MG63 (cell line): ENCODE measurements at regions not wholly inside any gene's neighbourhood (a gene's known extent, or its start where the extent isn't known, plus 50 kb on each side); places are given as distances from the start of the nearest gene placed in this dataset.
A peak's percentile ranks its signal among the peaks of the same experiment; 100 is the strongest.
"Not testable (repeated sequence)": the region's sequence is repeated elsewhere in the genome, so short reads cannot be mapped to it uniquely, and the experiment has no call there.

Experiments used
- DNase-seq: peaks from one replicate; pipeline ENCODE4 v3.0.0-alpha.2; 2020
- H3K27me3 ChIP-seq: fragments of 250-450 bp; sonication (Bioruptor Pico); 2 replicates; pipeline ENCODE4 v1.5.1; 2020; ENCODE audit warnings: mild to moderate bottlenecking, moderate library complexity
- H3K36me3 ChIP-seq: fragments of 250-450 bp; sonication (Bioruptor Pico); 2 replicates; pipeline ENCODE4 v1.5.1; 2020; ENCODE audit warnings: mild to moderate bottlenecking, moderate library complexity
- H3K4me3 ChIP-seq: fragments of 250-450 bp; sonication (Bioruptor Pico); 2 replicates; pipeline ENCODE4 v1.5.1; 2020; ENCODE audit warnings: mild to moderate bottlenecking, moderate library complexity
- H3K9me3 ChIP-seq: fragments of 250-450 bp; sonication (Bioruptor Pico); 2 replicates; pipeline ENCODE4 v1.5.1; 2020; ENCODE audit warnings: mild to moderate bottlenecking, moderate library complexity

DNA sequence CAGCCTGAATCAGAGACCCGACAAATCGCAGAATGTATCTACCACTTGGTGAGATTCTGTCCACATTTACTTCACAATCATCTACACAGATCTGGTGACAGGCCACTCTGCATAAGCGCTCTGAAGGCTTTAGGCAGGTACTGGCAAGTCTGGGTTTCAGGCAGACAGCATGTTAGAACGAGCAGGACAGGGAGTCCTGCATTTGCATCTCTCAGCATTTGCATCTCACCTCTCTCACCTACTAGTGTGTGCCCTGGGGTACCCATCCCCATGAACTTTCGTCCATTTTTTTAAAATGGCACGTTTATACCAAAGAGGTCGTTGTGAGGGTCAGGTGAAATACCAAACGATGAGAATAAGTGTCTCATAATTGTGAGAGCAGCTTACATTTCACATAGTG is 108.2 kb downstream of the SPATA31A1 start:
- H3K4me3 ChIP-seq: peak overlapping the region; percentile 47

GRCh38 chr9:39464122-39464777 is 108.8 kb downstream of the SPATA31A1 start:
- not testable (repeated sequence) for H3K36me3 ChIP-seq, H3K9me3 ChIP-seq, H3K27me3 ChIP-seq
- DNase-seq: peak; percentile 80
- peak overlapping the region; percentile 47 for H3K4me3 ChIP-seq

More for the DNA sequence above, 108.2 kb downstream of the SPATA31A1 start:
- not testable (repeated sequence) for H3K27me3 ChIP-seq, H3K9me3 ChIP-seq, H3K36me3 ChIP-seq, DNase-seq

GRCh38 chr9:39474499-39474898 is 119.0 kb downstream of the SPATA31A1 start:
- H3K27me3 ChIP-seq, H3K9me3 ChIP-seq, H3K4me3 ChIP-seq, H3K36me3 ChIP-seq, DNase-seq: not testable (repeated sequence)

- not testable (repeated sequence) for H3K27me3 ChIP-seq, H3K9me3 ChIP-seq, DNase-seq, H3K4me3 ChIP-seq, H3K36me3 ChIP-seq
These were observed 127.6 kb downstream of the SPATA31A1 start for GRCh38 chr9:39483073-39483472.

- H3K9me3 ChIP-seq, DNase-seq, H3K4me3 ChIP-seq, H3K36me3 ChIP-seq, H3K27me3 ChIP-seq: not testable (repeated sequence)
These were observed 128.4 kb downstream of the SPATA31A1 start for GRCh38 chr9:39483880-39484279.

- H3K36me3 ChIP-seq, H3K9me3 ChIP-seq, H3K4me3 ChIP-seq, DNase-seq, H3K27me3 ChIP-seq: not testable (repeated sequence)
These were observed 128.8 kb downstream of the SPATA31A1 start for GRCh38 chr9:39484292-39484691.

GRCh38 chr9:39487477-39487876 is 132.0 kb downstream of the SPATA31A1 start:
- not testable (repeated sequence) for H3K9me3 ChIP-seq, DNase-seq, H3K27me3 ChIP-seq, H3K4me3 ChIP-seq, H3K36me3 ChIP-seq

- not testable (repeated sequence) for H3K9me3 ChIP-seq, H3K36me3 ChIP-seq, H3K27me3 ChIP-seq, H3K4me3 ChIP-seq
- peak; percentile 2 for DNase-seq
These were observed 140.8 kb downstream of the SPATA31A1 start for GRCh38 chr9:39496248-39496647.

DNA sequence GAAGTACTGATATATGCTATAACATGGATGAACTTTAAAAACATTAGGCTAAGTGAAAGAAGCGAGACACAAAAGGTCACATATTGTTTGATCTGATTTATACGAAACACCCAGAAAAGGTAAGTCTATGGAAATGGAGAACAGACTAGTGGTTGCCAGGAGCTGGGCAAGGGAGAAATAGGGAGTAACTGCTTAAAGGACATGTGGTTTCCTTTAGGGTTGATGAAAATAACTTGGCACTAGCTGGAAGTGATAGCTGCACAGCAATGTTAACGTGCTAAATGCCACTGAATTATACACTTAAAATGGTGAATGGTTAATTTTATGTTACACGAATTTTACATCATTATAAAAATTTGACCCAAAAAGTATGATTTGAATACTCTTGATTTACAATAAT is 147.7 kb downstream of the SPATA31A1 start:
- H3K9me3 ChIP-seq, H3K27me3 ChIP-seq, H3K36me3 ChIP-seq, DNase-seq, H3K4me3 ChIP-seq: not testable (repeated sequence)

DNA sequence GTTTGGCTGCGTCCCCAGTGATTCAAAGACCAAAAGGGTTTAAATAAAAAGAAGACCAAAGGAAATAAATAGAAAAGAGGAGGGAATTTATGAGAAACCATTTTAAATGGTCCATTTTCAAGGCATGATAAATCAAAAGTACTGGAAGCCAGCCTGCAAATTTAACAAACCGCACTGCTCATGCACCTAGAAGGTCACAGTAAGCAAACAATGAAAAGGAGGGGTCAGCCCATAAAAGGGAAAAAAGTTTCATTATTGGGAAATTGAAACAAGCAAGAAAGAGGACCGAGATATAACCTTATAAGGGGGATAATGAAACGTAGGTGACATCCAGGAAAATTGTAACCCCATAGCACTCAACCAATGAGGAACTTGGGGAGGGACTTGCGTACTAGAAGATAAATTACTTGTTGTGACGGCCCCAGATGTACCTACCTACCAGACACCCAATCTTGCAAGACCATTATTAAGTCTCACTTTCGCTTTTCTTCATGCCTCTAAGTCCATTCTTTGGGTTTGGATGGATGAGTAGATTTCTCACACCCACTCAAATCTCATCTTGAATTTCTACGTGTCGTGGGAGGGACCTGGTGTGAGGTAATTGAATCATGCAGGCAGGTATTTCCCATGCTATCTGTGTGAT is 172.0 kb downstream of the SPATA31A1 start:
- H3K9me3 ChIP-seq, H3K27me3 ChIP-seq, H3K4me3 ChIP-seq, H3K36me3 ChIP-seq, DNase-seq: not testable (repeated sequence)

DNA sequence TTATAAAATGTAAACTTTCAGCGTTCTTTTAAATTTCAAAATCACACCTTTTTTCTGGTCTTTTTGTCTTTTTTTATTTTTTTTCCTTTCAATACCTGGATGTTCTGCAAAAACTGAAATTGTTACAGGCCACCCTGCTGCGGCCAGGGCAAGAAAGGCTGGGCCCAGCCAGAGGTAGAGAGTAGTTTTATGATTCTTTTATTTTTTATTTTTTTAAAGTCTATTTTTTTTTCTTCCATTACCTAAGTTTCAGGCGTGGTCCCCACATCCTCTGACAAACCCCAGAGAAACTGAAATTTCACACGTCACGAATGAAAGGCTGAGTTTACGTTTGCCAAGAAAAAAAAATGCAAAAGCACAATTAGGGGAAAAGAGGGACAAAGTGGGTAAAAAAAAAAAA is 177.1 kb downstream of the SPATA31A1 start:
- H3K9me3 ChIP-seq, H3K27me3 ChIP-seq, H3K4me3 ChIP-seq, DNase-seq, H3K36me3 ChIP-seq: not testable (repeated sequence)

GRCh38 chr9:39533001-39533762 is 177.7 kb downstream of the SPATA31A1 start:
- DNase-seq, H3K9me3 ChIP-seq, H3K27me3 ChIP-seq, H3K4me3 ChIP-seq, H3K36me3 ChIP-seq: not testable (repeated sequence)

DNA sequence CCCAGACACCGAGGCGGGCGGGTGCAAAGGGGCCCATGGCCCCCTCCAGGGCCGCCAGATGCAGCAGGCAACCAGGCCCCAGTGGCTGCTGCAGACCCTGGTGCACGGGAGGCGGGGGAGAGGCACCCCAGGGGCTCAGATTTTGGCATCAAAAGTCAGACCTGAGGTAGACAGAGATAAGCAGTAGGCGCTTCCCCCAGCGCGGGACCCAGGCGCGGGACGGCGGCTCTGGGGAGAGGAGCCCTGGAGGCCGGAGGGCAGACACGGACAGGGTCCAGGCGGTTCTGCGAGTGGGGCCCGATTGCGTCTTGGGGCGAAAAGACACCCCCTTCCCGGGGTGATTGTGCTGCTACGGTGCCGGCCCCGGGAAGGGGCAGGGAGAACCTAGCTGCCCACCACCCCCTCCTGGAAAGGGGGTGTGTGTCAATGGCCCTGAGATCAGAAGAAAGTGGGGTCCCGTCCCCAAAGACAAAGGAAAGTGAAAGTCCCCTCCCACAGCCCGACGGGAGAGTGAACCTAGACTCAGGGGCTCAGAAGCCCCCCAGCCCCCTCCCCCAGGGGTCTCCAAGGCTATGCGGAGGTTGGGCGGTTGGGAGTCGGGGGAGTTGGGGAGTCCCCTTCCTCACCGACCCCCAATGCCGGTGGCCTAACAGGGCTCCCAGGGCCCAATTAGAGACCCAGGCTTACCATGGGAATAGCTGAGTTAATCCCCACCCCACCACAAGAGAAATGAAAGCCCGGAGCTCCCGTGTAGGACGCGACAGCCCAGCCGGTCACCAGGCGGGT is 178.5 kb downstream of the SPATA31A1 start:
- not testable (repeated sequence) for H3K9me3 ChIP-seq, H3K4me3 ChIP-seq, H3K36me3 ChIP-seq, DNase-seq, H3K27me3 ChIP-seq

GRCh38 chr9:39534897-39535296 is 179.4 kb downstream of the SPATA31A1 start:
- H3K36me3 ChIP-seq, DNase-seq, H3K27me3 ChIP-seq, H3K9me3 ChIP-seq, H3K4me3 ChIP-seq: not testable (repeated sequence)

DNA sequence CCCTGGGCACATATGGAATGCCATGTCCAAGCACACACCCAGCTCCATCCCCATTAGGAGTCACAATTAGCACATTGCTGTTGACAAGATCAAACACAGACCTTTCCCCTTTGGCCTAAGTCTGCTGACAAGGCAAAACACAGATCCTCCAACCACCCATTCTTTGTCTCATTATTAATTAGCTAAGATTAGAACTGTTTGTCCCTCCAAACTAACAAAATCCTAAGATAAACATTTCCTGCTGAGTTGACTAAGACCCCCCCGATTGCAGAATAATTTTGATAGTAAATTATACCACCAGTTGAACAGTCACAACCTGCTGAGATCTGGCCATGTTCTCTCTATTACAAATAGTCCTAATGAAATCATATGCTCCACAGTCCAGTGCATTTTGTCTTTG is 186.7 kb downstream of the SPATA31A1 start:
- H3K27me3 ChIP-seq, H3K9me3 ChIP-seq, DNase-seq, H3K36me3 ChIP-seq, H3K4me3 ChIP-seq: not testable (repeated sequence)

GRCh38 chr9:39545079-39545478 is 189.6 kb downstream of the SPATA31A1 start:
- not testable (repeated sequence) for H3K4me3 ChIP-seq, H3K27me3 ChIP-seq, DNase-seq, H3K36me3 ChIP-seq, H3K9me3 ChIP-seq

DNA sequence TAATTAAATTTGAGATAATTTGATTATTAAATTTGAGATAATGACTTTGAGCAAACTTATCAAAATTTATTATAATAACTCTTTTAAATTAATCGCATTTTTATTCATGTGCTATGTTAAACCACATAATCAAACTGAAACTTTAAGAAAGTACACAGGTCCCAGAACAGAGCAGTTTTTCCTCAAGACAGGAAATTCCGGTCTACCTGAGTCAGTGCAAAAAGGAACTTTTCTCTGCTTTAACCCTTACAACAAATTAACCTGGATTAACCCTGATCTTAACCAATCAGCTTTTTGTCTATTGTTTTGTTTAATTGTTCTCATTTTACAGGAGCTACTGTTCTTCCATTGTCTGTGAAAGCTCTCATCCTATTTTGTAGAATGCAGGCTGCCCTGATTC is 195.1 kb downstream of the SPATA31A1 start:
- DNase-seq, H3K27me3 ChIP-seq, H3K9me3 ChIP-seq, H3K4me3 ChIP-seq, H3K36me3 ChIP-seq: not testable (repeated sequence)
